ENCODE measurements at regions not wholly inside any gene's neighbourhood (a gene's known extent, or its start where the extent isn't known, plus 50 kb on each side); places are given as distances from the start of the nearest gene placed in this dataset.

DNA sequence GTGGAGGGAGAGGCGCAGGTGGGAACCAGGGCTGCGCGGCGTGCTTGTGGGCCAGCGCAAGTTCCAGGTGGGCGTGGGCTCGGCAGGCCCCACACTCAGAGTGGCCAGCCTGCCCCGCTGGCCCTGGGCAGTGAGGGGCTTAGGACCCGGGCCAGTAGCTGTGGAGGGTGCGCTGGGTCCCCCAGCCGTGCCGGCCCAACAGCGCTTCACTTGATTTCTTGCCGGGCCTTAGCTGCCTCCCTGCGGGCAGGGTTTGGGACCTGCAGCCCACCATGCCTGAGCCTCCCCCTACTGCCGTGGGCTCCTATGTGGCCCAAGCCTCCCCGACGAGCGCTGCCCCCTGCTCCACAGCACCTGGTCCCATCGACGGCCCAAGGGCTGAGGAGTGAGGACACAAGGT lies 1636.9 kb upstream of the SLC39A10 start:
- TF ChIP-seq, protein P1, sequence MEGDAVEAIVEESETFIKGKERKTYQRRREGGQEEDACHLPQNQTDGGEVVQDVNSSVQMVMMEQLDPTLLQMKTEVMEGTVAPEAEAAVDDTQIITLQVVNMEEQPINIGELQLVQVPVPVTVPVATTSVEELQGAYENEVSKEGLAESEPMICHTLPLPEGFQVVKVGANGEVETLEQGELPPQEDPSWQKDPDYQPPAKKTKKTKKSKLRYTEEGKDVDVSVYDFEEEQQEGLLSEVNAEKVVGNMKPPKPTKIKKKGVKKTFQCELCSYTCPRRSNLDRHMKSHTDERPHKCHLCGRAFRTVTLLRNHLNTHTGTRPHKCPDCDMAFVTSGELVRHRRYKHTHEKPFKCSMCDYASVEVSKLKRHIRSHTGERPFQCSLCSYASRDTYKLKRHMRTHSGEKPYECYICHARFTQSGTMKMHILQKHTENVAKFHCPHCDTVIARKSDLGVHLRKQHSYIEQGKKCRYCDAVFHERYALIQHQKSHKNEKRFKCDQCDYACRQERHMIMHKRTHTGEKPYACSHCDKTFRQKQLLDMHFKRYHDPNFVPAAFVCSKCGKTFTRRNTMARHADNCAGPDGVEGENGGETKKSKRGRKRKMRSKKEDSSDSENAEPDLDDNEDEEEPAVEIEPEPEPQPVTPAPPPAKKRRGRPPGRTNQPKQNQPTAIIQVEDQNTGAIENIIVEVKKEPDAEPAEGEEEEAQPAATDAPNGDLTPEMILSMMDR (IDR thresholded peaks at IDR 0.05), result no peak
- TF ChIP-seq, protein P2, sequence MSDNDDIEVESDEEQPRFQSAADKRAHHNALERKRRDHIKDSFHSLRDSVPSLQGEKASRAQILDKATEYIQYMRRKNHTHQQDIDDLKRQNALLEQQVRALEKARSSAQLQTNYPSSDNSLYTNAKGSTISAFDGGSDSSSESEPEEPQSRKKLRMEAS (IDR thresholded peaks at IDR 0.05), result no peak
- TF ChIP-seq EP300 (IDR thresholded peaks at IDR 0.05), result no peak
- TF ChIP-seq, protein P3, sequence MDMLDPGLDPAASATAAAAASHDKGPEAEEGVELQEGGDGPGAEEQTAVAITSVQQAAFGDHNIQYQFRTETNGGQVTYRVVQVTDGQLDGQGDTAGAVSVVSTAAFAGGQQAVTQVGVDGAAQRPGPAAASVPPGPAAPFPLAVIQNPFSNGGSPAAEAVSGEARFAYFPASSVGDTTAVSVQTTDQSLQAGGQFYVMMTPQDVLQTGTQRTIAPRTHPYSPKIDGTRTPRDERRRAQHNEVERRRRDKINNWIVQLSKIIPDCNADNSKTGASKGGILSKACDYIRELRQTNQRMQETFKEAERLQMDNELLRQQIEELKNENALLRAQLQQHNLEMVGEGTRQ (IDR thresholded peaks at IDR 0.05), result no peak
- TF ChIP-seq RFX5 (IDR thresholded peaks at IDR 0.05), result no peak
